ENCODE measurements at regions not wholly inside any gene's neighbourhood (a gene's known extent, or its start where the extent isn't known, plus 50 kb on each side); places are given as distances from the start of the nearest gene placed in this dataset.

DNA sequence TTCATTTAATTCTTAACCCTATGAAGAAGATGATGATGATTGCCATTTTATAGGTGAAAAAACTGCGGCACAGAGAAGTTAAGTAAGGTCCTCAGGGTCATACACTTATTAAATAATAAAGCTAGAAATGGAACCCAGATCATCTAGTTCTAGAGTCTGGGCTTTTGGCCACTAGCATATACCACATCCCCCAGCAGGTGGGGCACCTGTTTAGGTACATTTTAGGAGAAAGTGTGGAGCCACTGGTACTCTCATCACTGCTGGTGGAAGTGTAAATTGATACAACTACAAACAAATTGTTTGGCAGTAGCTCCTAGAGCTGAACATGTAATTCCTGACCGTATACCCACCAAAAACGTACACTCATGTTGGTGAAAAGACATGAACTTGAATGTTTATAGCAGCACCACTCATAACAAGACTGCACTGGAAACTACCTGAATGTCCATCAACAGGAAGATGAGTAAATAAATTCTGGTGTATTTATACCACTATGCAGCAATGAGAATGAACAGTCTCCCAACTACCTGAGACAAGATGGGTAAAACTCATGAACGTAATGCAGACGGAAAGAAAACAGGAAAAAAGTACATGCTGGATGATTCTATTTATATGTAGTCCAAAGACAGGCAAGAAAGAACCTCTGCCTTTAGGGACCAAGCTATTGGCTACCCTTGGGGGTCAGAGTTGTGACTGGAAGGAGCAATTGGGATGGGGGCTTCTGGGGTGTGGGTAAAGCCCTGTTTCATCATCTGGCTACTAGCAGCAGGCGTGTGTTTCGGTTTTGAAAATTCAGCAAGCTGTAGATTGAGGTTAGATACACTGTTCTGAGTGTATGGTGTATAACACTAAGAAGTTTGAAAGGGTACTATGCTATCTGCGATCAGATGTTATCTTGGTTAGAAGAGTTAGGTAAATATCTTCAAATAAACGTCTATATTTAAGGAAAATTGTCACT is 72.3 kb upstream of the ADGRG2 start:
- no peaks in the 10 kb centered on the region for H3K27me3 ChIP-seq (replicated peaks in 1 of 2; ENCODE audit: control insufficient read depth in 2 of 2, insufficient read depth in 2 of 2, low read length in 1 of 2)
- no peak overlapping the region for H3K4me3 ChIP-seq
- ATAC-seq (peak; percentile 75), DNase-seq (ENCODE audit: low read depth, low spot score) (peak; percentile 47), FAIRE-seq (peak; percentile 86)
- intact Hi-C loops (cut with micrococcal nuclease; ENCODE audit: unreplicated experiment) (loop anchor here (1.0 to 10.0 kb wide), 2 partner anchors 32 to 140 kb away; no protein-coding TSS in a partner anchor), in situ Hi-C loops (cut with MboI) (no loop called here)
- H4K20me1 ChIP-seq (ENCODE audit: control insufficient read depth, insufficient read depth): no peaks in the 10 kb centered on the region
- no peaks in the 10 kb centered on the region for H3K79me2 ChIP-seq (ENCODE audit: control insufficient read depth, insufficient read depth, low read length)
- POLR2A ChIA-PET: no interaction called here
- H2AFZ ChIP-seq (ENCODE audit: control insufficient read depth, low read depth, low read length): peak overlapping the region; percentile 16
- 7% methylated on average over 9 of the region's 9 CpGs for WGBS (ENCODE audit: insufficient coverage, insufficient replicate concordance, low lambda C conversion rate, missing lambda C conversion rate)
- H3K4me2 ChIP-seq (ENCODE audit: control insufficient read depth, insufficient read depth): peak overlapping the region; percentile 46
- H3K36me3 ChIP-seq (ENCODE audit: control insufficient read depth in 2 of 2, insufficient read depth in 2 of 2, low read length in 1 of 2): no peaks in the 10 kb centered on the region
- SMC1A ChIA-PET (ENCODE audit: uncharacterized antibody, unreplicated experiment): interaction anchor here (0.7 to 1.3 kb wide), 3 partner anchors 14 to 32 kb away, joined by 3 to 5 read pairs (median 5); no protein-coding TSS in a partner anchor
- CTCF ChIA-PET: interaction anchor here (1.0 to 2.9 kb wide), 2 partner anchors 15 to 139 kb away, joined by 4 to 14 read pairs; no protein-coding TSS in a partner anchor
- H3K9ac ChIP-seq (ENCODE audit: control insufficient read depth, insufficient read depth, low read length): peak overlapping the region; percentile 3; the same call in 1 of the 2 replicates
- H3K4me1 ChIP-seq (ENCODE audit: control insufficient read depth, insufficient read depth, low read length): peaks cover 7% of the 10 kb centered on the region; the same call in 1 of the 2 replicates
- peak overlapping the region; percentile 68 for H3K27ac ChIP-seq (ENCODE audit: control insufficient read depth, insufficient read depth)
- RAD21 ChIA-PET (ENCODE audit: unreplicated experiment): interaction anchor here (0.6 to 1.1 kb wide), 4 partner anchors 22 to 808 kb away, joined by 3 to 4 read pairs (median 3); no protein-coding TSS in a partner anchor
- BruUV-seq (replicated peaks): TSS peak; percentile 96
- H3K9me3 ChIP-seq (replicated peaks; ENCODE audit: control insufficient read depth, insufficient read depth, low read length): no peaks in the 10 kb centered on the region; the same call in 2 of the 3 replicates
- TF ChIP-seq HCFC1 (IDR thresholded peaks at IDR 0.05; ENCODE audit: low read length) (no peak), IKZF1 (conservative IDR thresholded peaks at IDR 0.05) (0 out of 2 replicates have a peak, but pooled peaks have one; percentile 21), SRF (IDR thresholded peaks at IDR 0.05; ENCODE audit: low read depth in 2 of 2, low read length in 2 of 2) (no peak), TCF7 (IDR thresholded peaks at IDR 0.05; ENCODE audit: borderline replicate concordance) (0 out of 2 replicates have a peak, but pooled peaks have one; percentile 27), EGR1 (IDR thresholded peaks at IDR 0.05; ENCODE audit: borderline replicate concordance in 1 of 2, low read depth in 2 of 2, low read length in 2 of 2) (no peak), ZZZ3 (IDR thresholded peaks at IDR 0.05; ENCODE audit: control insufficient read depth, insufficient read length, low read depth) (no peak), NRF1 (conservative IDR thresholded peaks at IDR 0.05; ENCODE audit: low read depth, low read length) (no peak), ZNF274 (IDR thresholded peaks at IDR 0.05; ENCODE audit: insufficient read depth, insufficient read length) (no peak), CBX5 (IDR thresholded peaks at IDR 0.05; ENCODE audit: low read depth) (no peak), RELA (IDR thresholded peaks at IDR 0.05; ENCODE audit: borderline replicate concordance, partially characterized antibody) (peak; percentile 31), SUZ12 (IDR thresholded peaks at IDR 0.05; ENCODE audit: unreplicated experiment) (no peak), NFIC (IDR thresholded peaks at IDR 0.05; ENCODE audit: low read depth, low read length) (peak; percentile 78)
- TF ChIP-seq, protein P1, sequence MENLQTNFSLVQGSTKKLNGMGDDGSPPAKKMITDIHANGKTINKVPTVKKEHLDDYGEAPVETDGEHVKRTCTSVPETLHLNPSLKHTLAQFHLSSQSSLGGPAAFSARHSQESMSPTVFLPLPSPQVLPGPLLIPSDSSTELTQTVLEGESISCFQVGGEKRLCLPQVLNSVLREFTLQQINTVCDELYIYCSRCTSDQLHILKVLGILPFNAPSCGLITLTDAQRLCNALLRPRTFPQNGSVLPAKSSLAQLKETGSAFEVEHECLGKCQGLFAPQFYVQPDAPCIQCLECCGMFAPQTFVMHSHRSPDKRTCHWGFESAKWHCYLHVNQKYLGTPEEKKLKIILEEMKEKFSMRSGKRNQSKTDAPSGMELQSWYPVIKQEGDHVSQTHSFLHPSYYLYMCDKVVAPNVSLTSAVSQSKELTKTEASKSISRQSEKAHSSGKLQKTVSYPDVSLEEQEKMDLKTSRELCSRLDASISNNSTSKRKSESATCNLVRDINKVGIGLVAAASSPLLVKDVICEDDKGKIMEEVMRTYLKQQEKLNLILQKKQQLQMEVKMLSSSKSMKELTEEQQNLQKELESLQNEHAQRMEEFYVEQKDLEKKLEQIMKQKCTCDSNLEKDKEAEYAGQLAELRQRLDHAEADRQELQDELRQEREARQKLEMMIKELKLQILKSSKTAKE (IDR thresholded peaks at IDR 0.05; ENCODE audit: low read depth, poor library complexity, severe bottlenecking): no peak
- TF ChIP-seq, protein P2, sequence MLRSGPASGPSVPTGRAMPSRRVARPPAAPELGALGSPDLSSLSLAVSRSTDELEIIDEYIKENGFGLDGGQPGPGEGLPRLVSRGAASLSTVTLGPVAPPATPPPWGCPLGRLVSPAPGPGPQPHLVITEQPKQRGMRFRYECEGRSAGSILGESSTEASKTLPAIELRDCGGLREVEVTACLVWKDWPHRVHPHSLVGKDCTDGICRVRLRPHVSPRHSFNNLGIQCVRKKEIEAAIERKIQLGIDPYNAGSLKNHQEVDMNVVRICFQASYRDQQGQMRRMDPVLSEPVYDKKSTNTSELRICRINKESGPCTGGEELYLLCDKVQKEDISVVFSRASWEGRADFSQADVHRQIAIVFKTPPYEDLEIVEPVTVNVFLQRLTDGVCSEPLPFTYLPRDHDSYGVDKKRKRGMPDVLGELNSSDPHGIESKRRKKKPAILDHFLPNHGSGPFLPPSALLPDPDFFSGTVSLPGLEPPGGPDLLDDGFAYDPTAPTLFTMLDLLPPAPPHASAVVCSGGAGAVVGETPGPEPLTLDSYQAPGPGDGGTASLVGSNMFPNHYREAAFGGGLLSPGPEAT (IDR thresholded peaks at IDR 0.05; ENCODE audit: low read depth): peak; percentile 86
- TF ChIP-seq, protein P3, sequence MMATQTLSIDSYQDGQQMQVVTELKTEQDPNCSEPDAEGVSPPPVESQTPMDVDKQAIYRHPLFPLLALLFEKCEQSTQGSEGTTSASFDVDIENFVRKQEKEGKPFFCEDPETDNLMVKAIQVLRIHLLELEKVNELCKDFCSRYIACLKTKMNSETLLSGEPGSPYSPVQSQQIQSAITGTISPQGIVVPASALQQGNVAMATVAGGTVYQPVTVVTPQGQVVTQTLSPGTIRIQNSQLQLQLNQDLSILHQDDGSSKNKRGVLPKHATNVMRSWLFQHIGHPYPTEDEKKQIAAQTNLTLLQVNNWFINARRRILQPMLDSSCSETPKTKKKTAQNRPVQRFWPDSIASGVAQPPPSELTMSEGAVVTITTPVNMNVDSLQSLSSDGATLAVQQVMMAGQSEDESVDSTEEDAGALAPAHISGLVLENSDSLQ (IDR thresholded peaks at IDR 0.05): peak; percentile 62
